Dermis blood vessel endothelial cell (primary cell): ENCODE measurements at regions not wholly inside any gene's neighbourhood (a gene's known extent, or its start where the extent isn't known, plus 50 kb on each side); places are given as distances from the start of the nearest gene placed in this dataset.
"Not testable (repeated sequence)": the region's sequence is repeated elsewhere in the genome, so short reads cannot be mapped to it uniquely, and the experiment has no call there.

Experiments used
- DNase-seq: peaks from one replicate; pipeline ENCODE4 v3.0.0; 2010

GRCh38 chr4:111283066-111283677, 660.3 kb upstream of the PITX2 start:
- DNase-seq, result peak; percentile 62

- no peak for DNase-seq
Observed at GRCh38 chr4:111296466-111296865, 673.6 kb upstream of the PITX2 start.

- no peak for DNase-seq
Observed at GRCh38 chr4:111303806-111304205, 680.9 kb upstream of the PITX2 start.

- no peak for DNase-seq
Observed at GRCh38 chr4:111323496-111323895, 700.6 kb upstream of the PITX2 start.

GRCh38 chr4:111323916-111324315, 701.0 kb upstream of the PITX2 start:
- DNase-seq, result no peak

- DNase-seq, result no peak
Observed at GRCh38 chr4:111326450-111326849, 703.6 kb upstream of the PITX2 start.

- no peak for DNase-seq
Observed at GRCh38 chr4:111330786-111331185, 707.9 kb upstream of the PITX2 start.

- DNase-seq, result no peak
Observed at GRCh38 chr4:111334361-111334760, 711.5 kb upstream of the PITX2 start.

- DNase-seq, result not testable (repeated sequence)
Observed at GRCh38 chr4:111337186-111337876, 714.5 kb upstream of the PITX2 start.

- no peak for DNase-seq
Observed at GRCh38 chr4:111359602-111360001, 736.7 kb upstream of the PITX2 start.

- no peak for DNase-seq
Observed at GRCh38 chr4:111360906-111361305, 738.0 kb upstream of the PITX2 start.

GRCh38 chr4:111362941-111363361, 740.1 kb upstream of the PITX2 start:
- DNase-seq, result no peak

GRCh38 chr4:111377880-111378279, 755.0 kb upstream of the PITX2 start:
- DNase-seq, result not testable (repeated sequence)

GRCh38 chr4:111388561-111388960, 756.7 kb upstream of the FAM241A start:
- no peak for DNase-seq

GRCh38 chr4:111391829-111392228, 753.4 kb upstream of the FAM241A start:
- DNase-seq, result no peak

GRCh38 chr4:111393781-111394180, 751.5 kb upstream of the FAM241A start:
- no peak for DNase-seq

GRCh38 chr4:111398906-111399330, 746.3 kb upstream of the FAM241A start:
- DNase-seq, result no peak

- no peak for DNase-seq
Observed at GRCh38 chr4:111399623-111400022, 745.6 kb upstream of the FAM241A start.

- DNase-seq, result no peak
Observed at GRCh38 chr4:111400741-111401140, 744.5 kb upstream of the FAM241A start.

GRCh38 chr4:111404673-111405072, 740.6 kb upstream of the FAM241A start:
- no peak for DNase-seq

- no peak for DNase-seq
Observed at GRCh38 chr4:111405989-111406388, 739.3 kb upstream of the FAM241A start.

GRCh38 chr4:111410571-111410970, 734.7 kb upstream of the FAM241A start:
- no peak for DNase-seq

- no peak for DNase-seq
Observed at GRCh38 chr4:111417521-111417920, 727.7 kb upstream of the FAM241A start.

GRCh38 chr4:111433441-111433840, 711.8 kb upstream of the FAM241A start:
- no peak for DNase-seq

- no peak for DNase-seq
Observed at GRCh38 chr4:111434586-111434985, 710.7 kb upstream of the FAM241A start.
